Spleen (tissue), 7 donors: ENCODE measurements at regions not wholly inside any gene's neighbourhood (a gene's known extent, or its start where the extent isn't known, plus 50 kb on each side); places are given as distances from the start of the nearest gene placed in this dataset.

ENCODE experiments used
- CTCF ChIP-seq, 11 experiments: fragments of 200-600 bp in 7 of 11; fragments of 450-650 bp in 4 of 11; sonication (generic) in 4 of 11; IDR thresholded peaks in 8 of 11; conservative IDR thresholded peaks in 3 of 11; 1 replicate in 7 of 11; 2 replicates in 4 of 11; pipeline versions ENCODE4 v1.4.0 to v1.8.0; 2016 to 2021; ENCODE audit warnings: antibody characterized with exemption in 11 of 11, inconsistent platforms in 4 of 11, mild to moderate bottlenecking in 1 of 11
- POLR2A ChIP-seq, 3 donors: fragments of 450-650 bp; IDR thresholded peaks; one replicate each; pipeline ENCODE4 v1.5.1; 2017; ENCODE audit warnings: antibody characterized with exemption in 3 of 3, mild to moderate bottlenecking in 1 of 3
- donor health status: DM: no; HTN: no; CAD: no; lungs with moderate emphysema.
- donor health status: DM: no; HTN: no; CAD: no.
- donor health status: DM: no; HTN: no; CAD: no.

DNA sequence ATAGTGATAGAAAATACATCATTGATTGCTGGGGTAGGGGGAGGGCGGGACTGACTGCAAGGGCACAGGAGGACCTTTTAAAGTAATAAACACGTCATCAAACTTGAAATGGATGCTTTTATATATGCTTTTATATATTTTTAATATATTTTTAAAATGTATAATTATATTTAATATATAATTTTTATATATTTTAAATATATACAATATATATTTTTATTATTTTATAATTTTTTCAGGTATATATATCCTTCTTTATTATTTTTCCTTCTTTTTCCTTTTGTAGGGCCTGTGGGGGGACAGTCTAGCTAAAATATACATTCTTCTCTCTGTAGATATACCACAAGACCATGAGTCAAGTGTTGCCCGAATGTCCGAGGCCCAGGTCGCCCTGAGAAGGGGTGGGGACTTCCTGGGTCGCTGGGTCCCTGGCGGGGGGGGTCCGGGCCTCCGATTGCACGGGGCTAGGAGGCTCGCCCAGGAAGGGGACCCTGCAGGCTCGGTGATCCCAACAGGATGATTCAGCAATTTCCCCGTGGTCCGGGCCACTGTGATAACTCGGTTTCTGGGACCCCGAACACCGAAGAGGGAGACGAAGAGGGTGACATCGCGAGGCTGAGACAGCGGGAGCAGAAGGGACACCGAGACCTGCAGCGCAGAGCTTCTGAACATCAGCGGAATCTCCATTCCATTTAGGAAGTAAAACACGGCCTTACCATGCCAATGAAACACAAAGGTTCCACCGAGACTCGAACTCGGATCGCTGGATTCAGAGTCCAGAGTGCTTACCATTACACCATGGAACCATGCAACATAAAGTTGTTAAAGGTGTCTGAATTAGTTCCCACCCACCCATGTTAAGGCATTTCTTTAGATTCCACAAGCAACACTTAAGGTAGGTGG is 112.5 kb upstream of the NBPF11 start:
- TF ChIP-seq CTCF (IDR thresholded peaks at IDR 0.05 in 8 of 11, conservative IDR thresholded peaks at IDR 0.05 in 3 of 11), result no peak
- TF ChIP-seq POLR2A (IDR thresholded peaks at IDR 0.05), result no peak
